Loucy (cell line): ENCODE measurements at regions not wholly inside any gene's neighbourhood (a gene's known extent, or its start where the extent isn't known, plus 50 kb on each side); places are given as distances from the start of the nearest gene placed in this dataset.

Experiments
- EZH2phosphoT487 ChIP-seq: fragments of 200-600 bp; IDR thresholded peaks from 2 replicates; pipeline ENCODE4 v1.6.1; 2018; ENCODE audit warnings: antibody characterized with exemption, mild to moderate bottlenecking, moderate library complexity, borderline replicate concordance
- TF ChIP-seq, protein P1 (sequence below): fragments of 200-600 bp; sonication (generic); conservative IDR thresholded peaks from 2 replicates; pipeline ENCODE4 v1.5.1; 2014; ENCODE audit warnings: mild to moderate bottlenecking, antibody characterized with exemption, low read length

DNA sequence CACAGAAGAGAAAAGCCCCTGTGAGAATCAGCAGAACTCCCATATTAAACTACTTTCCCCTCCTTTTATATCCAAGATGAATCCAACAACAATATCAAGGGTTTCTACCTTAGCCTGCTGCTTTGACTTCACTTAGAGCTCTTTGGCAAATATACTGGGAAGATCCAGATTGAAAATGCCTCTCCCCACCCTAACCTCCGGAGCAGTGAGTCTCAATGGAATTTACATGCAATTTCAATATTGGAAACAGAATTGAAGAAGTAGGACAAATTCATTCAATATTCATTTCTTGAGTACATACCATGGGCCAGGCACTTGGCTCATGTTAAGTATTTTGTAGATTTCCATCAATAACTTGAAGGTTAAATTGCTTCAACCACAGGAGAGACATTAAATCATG, 457.4 kb downstream of the TBC1D4 start:
- TF ChIP-seq, protein P1, sequence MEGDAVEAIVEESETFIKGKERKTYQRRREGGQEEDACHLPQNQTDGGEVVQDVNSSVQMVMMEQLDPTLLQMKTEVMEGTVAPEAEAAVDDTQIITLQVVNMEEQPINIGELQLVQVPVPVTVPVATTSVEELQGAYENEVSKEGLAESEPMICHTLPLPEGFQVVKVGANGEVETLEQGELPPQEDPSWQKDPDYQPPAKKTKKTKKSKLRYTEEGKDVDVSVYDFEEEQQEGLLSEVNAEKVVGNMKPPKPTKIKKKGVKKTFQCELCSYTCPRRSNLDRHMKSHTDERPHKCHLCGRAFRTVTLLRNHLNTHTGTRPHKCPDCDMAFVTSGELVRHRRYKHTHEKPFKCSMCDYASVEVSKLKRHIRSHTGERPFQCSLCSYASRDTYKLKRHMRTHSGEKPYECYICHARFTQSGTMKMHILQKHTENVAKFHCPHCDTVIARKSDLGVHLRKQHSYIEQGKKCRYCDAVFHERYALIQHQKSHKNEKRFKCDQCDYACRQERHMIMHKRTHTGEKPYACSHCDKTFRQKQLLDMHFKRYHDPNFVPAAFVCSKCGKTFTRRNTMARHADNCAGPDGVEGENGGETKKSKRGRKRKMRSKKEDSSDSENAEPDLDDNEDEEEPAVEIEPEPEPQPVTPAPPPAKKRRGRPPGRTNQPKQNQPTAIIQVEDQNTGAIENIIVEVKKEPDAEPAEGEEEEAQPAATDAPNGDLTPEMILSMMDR = no peak
- TF ChIP-seq EZH2phosphoT487 = no peak
